ENCODE measurements at regions not wholly inside any gene's neighbourhood (a gene's known extent, or its start where the extent isn't known, plus 50 kb on each side); places are given as distances from the start of the nearest gene placed in this dataset.

DNA sequence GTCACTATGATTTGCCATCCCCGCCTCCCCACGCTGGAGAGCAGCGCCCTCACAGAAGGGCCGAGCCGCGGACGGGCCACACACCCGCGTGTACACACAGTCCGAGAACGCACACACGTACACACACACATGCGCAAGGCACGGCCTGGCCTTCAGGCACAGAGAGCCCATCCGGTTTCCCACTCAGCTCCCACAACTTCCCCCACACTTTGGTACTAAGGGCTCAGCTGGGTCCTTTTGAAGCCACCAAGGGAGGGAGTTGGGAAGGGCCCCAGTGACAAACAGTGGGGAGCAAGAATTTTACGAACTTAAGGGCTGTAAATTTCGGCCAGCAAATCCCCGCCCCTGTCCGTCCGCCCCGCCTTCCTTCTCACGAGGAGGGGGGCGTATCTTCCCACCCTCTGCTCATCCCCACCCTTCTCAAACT lies 133.3 kb upstream of the HAND1 start:
- no peak for TF ChIP-seq RAD21 (IDR thresholded peaks at IDR 0.05; ENCODE audit: low read depth)
- no peak for TF ChIP-seq TCF7L2 (IDR thresholded peaks at IDR 0.05; ENCODE audit: borderline replicate concordance, extremely low read depth, insufficient read depth, insufficient read length)
- TF ChIP-seq MAX (IDR thresholded peaks at IDR 0.05): no peak
- no peak for TF ChIP-seq EZH2 (IDR thresholded peaks at IDR 0.05)
- TF ChIP-seq CTCF (IDR thresholded peaks at IDR 0.05 in 2 of 3, conservative IDR thresholded peaks at IDR 0.05 in 1 of 3; ENCODE audit: borderline replicate concordance in 1 of 3, insufficient read depth in 1 of 3, low read depth in 2 of 3, low read length in 2 of 3): no peak
- no peak for TF ChIP-seq SIN3A (IDR thresholded peaks at IDR 0.05; ENCODE audit: low read depth)
